IPS DF 4.7 (cell line): ENCODE measurements at regions not wholly inside any gene's neighbourhood (a gene's known extent, or its start where the extent isn't known, plus 50 kb on each side); places are given as distances from the start of the nearest gene placed in this dataset.
"Not testable (repeated sequence)": the region's sequence is repeated elsewhere in the genome, so short reads cannot be mapped to it uniquely, and the experiment has no call there.

Source experiments
- DNase-seq: peaks from one replicate; pipeline ENCODE4 v3.0.0-alpha.2; 2013; ENCODE audit warnings: low spot score; ENCODE audit errors: extremely low read depth

DNA sequence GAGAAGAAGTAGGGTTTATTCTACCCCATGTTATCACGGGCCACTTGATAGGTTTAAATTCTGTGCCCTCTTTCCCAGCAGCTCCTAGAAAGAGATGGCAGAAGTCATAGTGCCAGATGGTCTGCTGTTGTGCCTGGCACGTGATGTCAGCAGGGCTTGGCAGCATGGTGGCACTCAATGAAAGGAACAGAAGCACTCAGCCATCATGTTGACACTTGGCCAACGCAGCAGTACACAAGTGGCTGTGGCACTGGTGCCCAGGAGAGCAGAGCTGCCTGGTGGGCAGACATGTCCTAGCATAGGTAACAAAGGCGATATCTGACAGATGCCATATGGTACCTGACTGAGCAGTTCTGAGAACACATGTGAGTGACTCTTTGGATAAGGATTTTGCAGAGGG, 796.4 kb upstream of the ACO1 start:
- no peak for DNase-seq

GRCh38 chr9:31588756-31589155, 795.7 kb upstream of the ACO1 start:
- no peak for DNase-seq

DNA sequence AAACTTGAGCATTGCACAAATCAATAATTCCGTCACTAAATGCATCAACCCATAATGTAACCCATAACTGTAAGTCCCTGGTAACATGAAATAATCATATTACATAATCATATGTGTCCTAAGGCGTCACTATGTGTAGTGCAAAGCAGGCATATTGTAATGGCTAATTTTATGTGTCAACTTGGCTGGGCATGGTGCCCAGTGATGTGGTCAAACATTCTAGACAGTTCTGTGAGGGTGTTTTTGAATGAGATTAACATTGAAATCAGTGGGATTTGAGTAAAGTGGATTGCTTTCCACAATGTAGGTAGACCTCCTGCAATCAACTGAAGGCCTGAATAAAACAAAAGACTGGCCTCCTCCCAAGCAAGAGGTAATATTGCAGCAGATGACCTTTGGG, 794.4 kb upstream of the ACO1 start:
- DNase-seq = no peak

GRCh38 chr9:31597086-31597485, 787.4 kb upstream of the ACO1 start:
- DNase-seq = not testable (repeated sequence)

DNA sequence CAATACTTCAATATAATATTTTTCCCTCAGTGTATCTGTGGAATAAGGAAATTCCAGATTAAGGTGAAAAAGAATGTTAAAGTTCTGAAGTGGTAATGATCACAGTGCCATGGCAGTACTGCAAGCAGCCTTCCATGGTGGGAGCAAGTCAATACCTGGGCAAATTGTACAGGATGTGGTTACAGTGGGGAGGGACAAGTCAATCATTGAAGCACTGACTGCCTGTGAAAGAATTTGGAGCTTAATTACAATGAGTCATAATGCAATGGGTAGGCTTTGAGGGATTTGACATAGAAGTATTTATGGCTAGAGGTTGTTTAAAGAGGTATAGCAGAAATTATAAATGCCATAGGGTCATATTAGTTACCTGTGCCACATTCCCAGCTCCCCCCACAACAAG, 786.5 kb upstream of the ACO1 start:
- DNase-seq = no peak

DNA sequence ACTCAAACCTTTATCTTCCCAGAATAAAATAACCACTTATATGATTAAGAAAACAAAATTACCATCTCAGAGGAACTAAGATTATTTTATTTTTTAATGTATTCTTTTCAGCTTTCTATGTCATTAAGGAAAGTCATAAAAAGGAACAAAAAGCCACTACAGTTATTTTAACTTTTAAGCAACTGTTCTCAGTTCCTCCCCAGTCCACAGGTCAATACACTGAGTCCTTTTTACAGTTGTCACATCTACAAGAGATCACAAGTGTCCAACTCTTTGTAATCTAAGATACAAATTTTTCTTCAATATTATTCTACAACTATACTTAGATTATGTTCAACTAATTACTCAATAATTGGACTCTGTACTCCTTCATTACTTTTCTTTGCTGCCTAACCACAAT, 782.8 kb upstream of the ACO1 start:
- no peak for DNase-seq

DNA sequence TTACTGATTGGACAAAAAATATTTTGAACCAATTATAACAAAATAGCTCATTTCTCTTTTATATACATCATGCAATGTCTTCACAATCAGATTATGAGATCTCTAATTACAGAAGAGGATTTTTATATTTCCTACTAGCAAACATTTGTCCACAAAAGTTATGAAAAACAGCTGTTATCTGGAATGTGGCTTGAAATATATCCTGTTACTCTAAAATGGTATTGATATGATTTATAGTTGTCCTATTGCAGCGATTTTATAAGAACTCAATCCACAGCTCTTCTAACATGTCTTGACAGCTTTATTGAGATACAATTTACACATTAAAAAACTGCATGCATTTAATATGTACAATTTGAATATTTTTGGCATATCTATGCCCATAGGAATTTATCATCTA, 779.9 kb upstream of the ACO1 start:
- no peak for DNase-seq

GRCh38 chr9:31605164-31605563, 779.3 kb upstream of the ACO1 start:
- no peak for DNase-seq

DNA sequence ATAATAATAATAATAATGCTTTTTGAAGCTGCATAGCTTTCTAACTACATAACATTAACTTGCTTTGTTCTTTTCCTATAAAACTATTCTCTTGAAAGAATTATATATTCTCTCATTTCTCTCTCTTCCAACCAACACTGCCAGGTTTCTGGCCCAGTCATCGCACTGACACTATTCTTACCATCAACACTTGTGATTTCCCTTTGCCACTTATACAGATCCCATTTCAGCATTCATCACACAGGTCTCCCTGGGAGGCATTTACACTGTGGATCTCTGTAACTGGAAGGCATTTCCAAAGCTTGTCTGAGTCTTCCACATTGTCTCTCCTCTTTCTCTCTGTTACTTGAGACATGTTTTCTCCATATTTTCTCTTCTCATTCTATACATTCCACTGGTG, 777.8 kb upstream of the ACO1 start:
- DNase-seq = no peak

DNA sequence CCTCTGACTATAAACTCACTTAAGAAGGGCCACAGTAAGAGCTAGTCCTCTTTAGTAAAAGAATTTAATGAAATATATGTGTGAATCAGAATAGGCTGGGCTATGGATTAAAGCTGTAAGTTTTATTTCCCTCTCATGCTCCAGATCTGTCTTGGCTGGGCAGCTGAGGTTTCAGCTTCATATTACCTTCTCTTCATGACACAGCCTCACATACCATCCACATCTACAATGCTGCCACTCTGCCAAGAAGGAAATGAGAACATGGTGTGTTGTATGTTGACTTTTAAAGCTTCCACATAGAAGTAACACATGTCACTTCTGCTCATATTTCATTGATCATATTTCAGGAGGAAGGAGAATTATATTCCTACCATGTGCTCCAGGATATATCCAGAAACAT, 776.0 kb upstream of the ACO1 start:
- DNase-seq = no peak

DNA sequence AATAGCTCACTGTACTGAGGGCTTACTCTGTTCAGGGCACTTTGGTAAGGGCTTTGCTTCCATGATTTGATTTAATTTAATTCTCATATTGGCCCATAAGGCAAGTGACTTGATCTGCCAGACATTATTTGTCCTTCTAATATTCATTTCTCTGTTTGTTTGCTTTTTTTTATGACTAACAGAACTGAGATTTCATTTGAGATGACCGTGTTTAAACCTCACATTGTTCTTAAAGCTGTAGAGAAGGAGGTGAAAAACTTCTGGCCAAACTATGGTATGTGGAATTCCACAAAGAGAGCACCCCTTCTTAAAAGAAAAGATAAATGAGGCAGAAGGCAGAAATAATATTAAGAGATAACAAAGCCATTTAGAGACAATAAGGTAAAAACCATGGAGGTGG, 775.6 kb upstream of the ACO1 start:
- DNase-seq = no peak

GRCh38 chr9:31612336-31613030, 772.0 kb upstream of the ACO1 start:
- DNase-seq = no peak

GRCh38 chr9:31615966-31616365, 768.5 kb upstream of the ACO1 start:
- no peak for DNase-seq

DNA sequence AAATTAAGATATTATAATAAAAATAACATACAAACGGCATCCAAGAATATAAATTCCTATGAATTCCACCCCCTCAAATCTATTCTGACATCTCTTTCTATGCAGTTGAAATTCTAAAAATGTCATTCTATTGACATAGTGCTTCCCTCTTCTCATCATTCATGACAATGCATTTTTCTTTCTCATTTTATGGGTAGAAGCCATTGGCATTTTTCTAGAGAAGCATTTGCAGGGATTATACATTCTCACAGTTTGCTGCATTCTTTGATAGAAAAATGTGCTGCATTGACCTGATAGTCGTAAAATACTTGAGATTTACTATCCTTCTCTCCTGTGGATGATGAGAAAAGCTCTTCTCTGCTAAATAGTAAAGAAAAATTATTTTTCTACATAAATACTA, 760.9 kb upstream of the ACO1 start:
- DNase-seq = no peak

GRCh38 chr9:31629292-31629691, 755.2 kb upstream of the ACO1 start:
- no peak for DNase-seq

DNA sequence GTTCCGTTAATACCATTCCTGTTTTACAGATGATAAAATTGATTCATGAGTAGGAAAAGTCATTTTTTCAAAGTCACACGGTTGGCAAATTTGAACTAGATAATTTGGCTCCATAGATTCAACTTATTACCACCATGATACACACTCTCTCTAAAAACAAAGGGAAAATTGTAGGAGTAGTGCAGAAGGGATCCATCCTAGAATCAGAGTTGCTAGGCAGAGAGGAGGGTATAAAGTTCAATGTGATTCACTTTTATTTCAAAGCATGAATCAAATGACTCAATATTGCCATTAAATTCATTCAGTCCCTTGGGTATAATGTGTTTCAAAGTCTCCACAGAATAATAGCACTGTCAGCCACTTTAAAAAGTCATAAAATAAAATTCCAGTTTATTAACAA, 747.2 kb upstream of the ACO1 start:
- no peak for DNase-seq

DNA sequence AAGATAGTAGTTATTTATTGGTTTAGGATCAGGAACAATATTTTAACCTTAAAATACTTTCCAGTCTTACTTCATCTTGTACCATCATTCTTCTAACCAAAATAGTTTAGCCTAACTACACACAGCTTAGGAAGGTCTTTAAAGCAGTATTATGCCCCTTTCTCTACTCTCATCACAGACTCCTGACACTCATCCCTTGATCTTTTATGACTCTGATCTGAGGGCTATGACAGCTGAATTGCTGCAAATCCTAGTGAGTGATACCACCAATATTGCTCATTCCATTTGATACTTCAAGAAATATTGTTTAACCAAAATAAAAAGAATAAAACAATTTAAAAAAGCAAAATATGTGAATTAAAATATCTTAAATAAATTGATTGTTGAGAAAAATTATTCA, 746.6 kb upstream of the ACO1 start:
- DNase-seq = no peak

GRCh38 chr9:31639451-31639850, 745.0 kb upstream of the ACO1 start:
- DNase-seq = no peak

- no peak for DNase-seq
Measured at GRCh38 chr9:31669311-31669710, 715.1 kb upstream of the ACO1 start.

DNA sequence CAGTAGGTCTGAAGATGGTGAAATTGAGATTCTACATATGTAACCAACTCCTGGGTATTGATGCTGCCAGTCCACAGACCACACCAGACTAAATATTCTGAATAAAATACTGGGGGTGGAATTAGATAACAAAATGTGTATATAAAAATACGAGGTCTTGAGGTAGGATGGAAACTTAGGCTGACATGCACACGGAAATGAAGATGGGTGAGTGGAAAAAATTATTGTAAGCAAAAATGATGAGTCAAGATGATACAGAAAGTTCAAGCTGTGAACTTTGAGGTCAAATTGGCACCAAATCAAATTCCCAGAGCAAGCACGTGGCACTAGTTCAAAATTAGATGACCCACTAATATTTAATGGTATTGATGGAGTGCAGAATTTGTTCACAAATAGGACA, 713.4 kb upstream of the ACO1 start:
- DNase-seq = no peak

DNA sequence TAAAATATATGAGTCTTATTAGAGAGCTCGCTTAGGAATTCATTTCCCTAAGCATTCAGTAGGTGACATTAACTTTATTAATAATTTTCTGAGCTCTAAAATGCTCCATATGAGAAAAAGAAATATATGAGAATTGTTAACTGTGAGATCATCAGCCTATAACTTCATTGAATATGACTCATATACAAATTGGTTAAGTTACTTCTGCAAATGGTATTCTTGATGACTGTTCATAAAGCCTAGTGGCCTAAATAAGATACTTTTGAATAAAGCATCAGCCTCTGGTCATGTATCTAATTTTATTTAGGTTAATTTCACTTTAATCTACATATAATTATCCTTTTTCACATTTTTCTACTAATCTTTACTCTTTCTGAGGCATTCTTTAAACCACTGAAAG, 710.2 kb upstream of the ACO1 start:
- no peak for DNase-seq

DNA sequence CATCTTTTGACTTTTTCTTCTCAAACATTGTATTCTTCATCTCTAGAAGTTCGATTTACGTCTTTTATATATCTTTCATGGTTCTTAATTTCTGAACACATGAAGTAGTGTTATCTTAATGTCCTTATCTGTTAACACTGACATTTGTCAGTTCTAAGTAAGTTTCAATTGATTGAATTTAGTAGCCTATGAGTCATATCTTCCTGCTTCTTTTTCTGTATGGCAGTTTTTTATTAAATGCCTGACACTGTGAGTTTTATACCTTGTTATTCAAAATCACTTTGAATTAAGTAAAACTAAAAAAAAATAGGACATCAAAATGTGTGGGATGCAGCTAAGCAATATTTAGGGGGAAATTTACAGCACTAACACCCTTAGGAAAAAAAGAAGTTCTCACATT, 707.0 kb upstream of the ACO1 start:
- DNase-seq = no peak

DNA sequence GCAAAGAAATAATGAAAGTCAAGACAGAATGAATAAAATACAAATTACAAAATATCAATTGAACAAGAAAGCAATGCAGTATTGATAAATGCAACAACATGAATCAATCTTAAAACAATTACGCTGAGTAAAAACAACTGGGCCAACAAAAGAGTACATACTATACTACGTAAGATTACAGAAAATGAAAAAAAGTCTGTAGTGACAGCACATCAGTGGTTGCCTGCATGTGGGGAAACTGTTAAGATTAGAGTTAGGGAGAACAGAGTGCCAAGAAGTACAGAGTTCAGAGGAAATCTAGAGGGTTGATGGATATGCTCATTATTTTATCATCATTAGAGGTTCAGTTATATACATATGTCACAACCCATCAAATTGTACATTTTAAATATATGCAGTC, 706.6 kb upstream of the ACO1 start:
- no peak for DNase-seq

GRCh38 chr9:31683116-31683515, 701.3 kb upstream of the ACO1 start:
- DNase-seq = no peak
